SW 1271 (cell line): ENCODE measurements at regions not wholly inside any gene's neighbourhood (a gene's known extent, or its start where the extent isn't known, plus 50 kb on each side); places are given as distances from the start of the nearest gene placed in this dataset.

Experiments used
- DNase-seq, 2 experiments: peaks; one replicate each; lab custom pipeline; 2025; lab: John Stamatoyannopoulos, UW

- no peak for DNase-seq
These were observed 1440.5 kb upstream of the SPRY2 start for GRCh38 chr13:81781471-81781870.

DNA sequence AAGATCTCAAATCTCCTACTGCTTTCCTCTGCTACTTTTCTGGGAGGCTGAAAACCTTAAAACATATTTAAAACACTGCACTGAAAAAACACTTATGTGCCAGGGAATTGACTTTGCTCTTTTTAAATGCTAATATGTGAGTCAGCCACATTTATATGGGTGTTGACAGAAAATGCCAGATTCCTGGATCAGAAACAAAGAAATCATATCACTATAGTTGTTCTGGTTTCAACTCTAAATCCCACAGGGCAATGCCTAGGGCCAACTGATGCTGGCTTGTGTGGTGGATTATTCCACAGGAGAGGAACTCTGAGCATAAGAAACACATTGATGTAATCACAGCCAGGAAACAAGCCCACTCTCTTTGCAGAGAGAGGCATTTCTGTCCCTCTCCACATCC, 1439.0 kb upstream of the SPRY2 start:
- DNase-seq = no peak

DNA sequence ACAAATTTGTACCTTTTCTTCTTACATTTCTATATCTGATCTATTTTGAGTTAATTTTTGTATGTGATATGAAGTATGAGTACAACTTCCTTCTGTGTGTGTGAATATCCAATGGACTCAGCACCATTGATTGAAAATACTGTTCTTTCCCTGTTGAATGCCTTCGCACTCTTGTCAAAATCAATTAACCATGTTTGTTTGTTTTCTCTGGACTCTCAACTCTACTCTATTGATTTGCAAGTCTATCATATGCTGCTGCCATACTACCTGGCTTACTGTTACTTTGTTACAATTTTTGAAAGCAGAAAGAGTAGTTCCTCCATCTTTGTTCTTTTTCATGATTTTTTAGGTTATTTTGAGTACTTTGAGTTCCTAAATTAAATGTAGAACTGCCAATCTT, 1437.4 kb upstream of the SPRY2 start:
- DNase-seq = no peak

DNA sequence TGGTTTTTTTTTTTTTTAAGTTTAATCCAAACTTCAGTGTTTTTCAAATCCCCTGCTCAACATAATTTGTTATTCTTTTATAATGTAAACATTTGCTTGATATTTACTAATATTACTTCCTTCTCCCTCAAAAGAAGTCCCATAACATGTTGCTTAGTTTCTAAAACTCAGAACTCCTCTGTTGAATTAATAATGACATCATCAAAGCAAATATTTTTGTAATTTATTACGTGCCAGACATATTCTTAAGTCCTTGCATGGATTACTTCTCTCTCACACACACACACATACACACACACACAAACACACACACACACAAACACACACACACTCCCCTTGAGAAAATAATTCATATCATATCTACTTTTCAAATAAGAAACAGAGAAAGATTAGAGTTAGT, 1432.3 kb upstream of the SPRY2 start:
- DNase-seq = no peak

DNA sequence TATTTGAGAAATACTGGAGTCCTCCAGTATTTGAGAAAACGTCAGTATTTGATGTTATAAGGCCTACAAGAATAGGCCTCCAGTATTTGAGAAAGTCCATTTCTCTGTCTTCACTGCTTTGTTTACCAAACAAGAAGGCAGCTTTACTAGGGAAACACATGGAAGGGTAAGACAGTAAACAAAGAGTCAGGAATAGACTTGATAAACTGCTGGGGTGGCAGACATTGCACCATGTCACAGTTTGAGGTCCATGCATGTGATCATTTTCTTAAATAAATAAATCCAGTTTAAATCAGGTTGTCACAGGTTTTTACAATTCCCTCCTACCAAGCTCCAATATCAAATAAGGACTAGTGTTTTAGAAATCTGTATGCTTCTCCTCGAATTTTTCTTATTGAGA, 1431.0 kb upstream of the SPRY2 start:
- DNase-seq = no peak

DNA sequence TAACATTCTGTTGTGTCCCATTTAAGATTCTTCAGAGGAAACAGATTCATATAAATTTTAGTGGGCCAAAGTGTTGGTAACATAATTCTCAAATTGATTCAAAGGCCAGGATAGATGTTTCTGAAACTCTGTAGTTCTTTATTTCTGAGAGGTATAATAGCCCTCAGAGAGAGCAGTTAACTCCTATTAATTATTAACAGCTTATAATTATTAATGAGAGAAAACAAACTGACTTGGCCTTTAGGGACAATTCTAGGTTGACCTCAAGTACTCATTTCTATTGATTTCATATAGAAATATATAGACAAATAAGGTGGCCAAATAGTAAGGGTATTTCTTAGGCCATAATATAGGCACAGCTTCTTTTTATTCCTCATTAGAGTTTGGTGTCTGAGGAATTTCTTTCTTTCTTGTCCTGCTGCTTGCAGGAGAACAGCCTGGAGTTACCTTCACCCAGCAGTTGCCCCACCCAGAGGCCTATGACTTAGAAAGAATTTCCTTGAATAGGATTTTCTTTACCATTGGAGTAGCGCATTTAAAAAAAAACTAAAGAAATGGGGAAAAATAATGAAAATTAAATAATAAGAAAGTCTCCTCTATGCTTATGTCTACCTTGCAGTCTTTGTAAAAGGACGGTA, 1430.1 kb upstream of the SPRY2 start:
- no peak for DNase-seq

DNA sequence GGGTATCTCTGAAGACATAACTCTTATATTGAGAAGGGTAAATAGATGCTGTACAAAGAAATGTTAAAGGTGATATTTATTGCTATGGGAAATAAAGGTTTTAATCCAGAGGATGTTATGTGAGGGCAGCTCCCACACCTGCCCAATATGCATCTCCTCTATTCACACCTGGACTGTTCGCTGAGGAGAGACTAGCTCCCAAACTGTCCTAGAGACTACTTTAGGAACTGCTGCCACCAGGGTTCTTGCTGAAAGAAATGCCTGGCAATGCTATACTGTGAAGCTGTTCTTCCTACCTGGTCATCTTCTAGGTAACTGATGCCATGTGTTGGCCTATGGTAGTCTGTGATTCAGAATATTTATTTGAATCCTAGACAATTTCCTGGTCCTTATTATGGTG, 1421.5 kb upstream of the SPRY2 start:
- no peak for DNase-seq

DNA sequence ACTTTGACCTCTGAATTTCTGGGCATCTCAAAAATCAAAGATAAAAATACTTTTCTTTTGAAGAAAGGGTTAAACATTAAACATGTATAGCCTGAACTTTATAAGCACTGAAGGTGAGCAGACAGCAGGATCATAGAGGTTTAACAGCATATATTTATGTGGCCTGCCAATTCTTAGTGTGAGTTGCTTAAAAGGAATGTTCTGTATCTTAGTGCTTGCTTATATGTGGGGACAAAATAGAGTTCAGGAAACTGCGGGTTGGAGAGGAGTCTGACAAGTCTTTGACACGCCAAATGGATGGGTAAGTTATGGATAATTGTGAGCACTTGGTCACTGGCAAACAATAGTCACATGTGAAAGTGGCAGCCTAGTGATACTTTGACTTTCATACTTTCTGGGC, 1419.4 kb upstream of the SPRY2 start:
- DNase-seq = no peak

DNA sequence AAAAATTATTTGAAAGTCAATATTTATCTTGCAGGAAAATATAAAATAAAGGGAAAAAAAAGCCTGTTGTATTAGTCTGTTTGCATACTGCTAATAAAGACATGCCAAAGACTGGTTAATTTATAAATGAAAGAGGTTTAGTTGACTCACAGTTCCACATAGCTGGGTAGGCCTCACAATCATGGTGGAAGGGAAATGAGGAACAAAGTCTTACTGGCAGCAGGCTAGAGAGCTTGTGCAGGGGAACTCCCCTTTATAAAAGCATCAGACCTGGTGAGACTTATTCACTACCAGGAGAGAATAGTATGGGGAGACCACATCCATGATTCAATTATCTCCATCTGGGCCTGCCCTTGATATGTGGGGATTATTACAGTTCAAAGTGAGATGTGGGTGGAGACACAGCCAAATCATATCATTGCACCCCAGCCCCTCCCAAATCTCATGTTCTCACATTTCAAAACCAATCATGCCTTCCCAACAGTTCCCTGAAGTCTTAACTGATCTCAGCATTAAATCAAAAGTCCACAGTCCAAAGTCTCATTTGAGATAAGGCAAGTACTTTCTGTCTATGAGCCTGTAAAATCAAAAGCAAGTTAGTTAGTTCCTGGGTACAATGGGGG, 1416.5 kb upstream of the SPRY2 start:
- no peak for DNase-seq

DNA sequence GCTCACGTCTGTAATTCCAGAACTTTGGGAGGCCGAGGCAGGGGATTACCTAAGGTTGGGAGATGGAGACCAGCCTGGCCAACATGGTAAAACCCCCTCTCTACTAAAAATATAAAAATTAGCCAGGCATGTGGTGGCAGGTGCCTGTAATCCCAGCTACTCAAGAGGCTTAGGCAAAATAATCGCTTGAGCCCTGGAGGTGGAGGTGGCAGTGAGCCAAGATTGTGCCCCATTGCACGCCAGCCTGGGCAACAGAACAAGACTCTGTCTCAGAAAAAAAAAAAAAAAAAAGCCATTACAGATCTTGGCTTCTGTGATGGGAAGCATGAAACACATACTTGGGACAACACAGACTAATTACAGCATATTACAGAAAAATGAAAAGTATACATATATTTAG, 1404.5 kb upstream of the SPRY2 start:
- DNase-seq = no peak

GRCh38 chr13:81738364-81738763, 1397.4 kb upstream of the SPRY2 start:
- DNase-seq = no peak

GRCh38 chr13:81726037-81726726, 1385.3 kb upstream of the SPRY2 start:
- no peak for DNase-seq

DNA sequence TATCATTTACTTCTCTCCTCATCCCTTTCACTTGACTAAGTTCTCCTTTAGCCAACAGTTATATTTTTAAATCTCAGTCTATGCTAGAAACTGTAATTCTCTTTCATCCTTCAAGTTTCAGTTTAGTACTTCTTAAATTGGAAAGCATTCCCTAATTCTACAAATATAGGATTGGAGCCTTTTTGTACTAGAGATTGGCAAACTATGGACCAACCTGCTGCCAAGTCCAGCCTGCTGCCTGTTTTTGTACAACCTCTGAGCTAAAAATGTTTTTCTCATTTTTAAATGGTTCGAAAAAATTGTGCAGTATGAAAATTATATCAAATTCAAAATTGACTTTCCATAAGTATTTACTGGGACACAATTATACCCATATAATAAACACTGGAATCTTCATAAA, 1381.5 kb upstream of the SPRY2 start:
- DNase-seq = no peak

DNA sequence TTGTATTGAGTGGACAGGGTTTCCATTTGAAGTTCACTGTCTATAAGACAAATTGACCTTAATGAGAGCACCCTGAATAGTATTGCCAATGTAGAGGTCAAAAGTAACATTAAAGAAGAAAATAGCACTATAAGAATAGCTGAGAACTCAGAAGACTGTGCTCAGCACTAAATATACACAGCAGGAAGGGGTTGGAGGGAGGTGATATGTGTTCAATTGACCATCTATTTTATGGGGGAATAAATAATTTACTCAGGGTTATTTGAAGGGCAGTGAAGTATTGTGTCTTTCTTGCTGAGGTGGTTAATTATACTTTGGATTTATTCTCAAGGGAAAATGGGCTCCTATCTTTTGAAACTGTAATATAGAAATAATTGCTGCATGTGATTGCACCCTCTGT, 1380.5 kb upstream of the SPRY2 start:
- no peak for DNase-seq

- no peak for DNase-seq
These were observed 1373.6 kb upstream of the SPRY2 start for GRCh38 chr13:81714513-81714912.

DNA sequence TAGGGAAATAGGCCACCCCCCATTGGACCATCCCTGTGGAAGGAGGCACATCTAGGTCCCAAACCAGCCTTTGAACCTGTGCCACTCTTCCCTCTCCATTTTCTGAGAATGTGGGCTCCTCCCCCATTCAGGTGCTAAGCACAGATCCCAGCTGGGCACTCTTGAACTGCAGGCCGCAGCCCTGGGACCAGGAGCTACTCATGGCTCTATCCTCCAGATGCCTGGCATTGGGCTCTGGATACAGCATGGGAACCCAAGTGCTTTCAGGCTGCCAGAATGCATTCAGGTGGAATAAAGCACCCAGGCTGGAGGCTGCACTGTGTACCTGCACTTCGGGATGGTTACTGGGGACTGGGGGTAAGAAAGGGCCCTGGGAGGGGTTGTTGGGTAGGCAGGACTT, 1372.3 kb upstream of the SPRY2 start:
- DNase-seq = no peak

GRCh38 chr13:81697826-81698225, 1356.9 kb upstream of the SPRY2 start:
- no peak for DNase-seq

DNA sequence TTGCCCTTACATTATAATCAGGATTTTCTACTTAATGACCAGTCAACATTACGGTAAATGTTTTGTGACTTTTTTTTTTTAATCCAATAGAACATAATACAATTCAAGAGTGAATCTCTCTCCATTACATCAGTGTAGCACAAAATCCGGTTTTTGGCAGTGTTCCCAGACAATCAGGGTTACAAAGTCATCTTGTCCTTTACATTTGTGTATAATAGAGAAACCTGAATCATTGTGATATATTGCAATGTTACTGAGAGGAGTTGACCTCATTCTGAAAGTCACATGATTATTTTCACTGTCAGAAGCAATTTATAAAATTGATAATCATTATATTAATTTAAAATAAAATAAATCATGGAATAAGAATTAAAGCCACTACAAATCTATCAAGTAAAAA, 1346.0 kb upstream of the SPRY2 start:
- no peak for DNase-seq

DNA sequence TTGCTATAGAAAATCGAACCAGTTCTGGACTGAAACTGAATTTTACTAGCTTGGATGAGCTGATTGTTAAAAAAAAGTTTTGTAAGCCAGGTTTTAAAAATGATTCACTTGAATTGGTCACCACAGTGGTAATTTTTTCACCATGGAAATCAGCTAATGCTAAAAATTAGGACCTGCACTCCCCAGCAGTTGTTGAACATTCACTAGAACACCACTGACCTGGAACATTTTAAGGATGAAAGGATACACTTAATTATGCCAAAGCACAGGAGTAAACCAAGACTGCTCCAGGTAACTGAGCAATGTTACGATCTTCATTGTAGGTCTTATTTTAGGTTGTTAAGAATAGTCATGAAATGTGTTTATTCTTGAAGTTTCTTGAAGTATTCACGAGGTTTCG, 1342.6 kb upstream of the SPRY2 start:
- no peak for DNase-seq

DNA sequence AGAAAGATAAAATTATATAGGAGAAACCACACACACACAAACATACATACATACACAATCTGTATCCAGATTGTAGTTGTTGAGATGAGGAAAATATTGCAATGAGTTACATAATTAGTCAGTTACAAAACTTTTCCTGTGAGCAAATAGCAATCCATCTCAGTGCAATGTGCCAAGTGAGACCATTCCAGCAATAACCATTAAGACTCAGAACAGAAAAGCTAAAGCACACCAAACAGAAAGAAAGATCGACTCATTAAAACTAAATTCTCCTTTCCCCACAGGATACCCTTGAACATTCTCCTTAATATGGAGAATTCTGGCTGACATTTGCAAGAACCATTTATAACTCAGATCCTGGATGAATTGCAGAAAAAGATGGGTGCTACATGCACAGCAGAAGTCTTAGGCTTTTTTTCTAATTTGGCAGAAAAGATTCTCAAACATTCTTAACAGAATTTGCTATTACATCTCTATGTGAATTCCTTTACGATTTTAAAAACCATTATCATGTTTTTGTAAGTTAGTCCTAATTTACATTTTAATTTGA, 1341.2 kb upstream of the SPRY2 start:
- DNase-seq = no peak

DNA sequence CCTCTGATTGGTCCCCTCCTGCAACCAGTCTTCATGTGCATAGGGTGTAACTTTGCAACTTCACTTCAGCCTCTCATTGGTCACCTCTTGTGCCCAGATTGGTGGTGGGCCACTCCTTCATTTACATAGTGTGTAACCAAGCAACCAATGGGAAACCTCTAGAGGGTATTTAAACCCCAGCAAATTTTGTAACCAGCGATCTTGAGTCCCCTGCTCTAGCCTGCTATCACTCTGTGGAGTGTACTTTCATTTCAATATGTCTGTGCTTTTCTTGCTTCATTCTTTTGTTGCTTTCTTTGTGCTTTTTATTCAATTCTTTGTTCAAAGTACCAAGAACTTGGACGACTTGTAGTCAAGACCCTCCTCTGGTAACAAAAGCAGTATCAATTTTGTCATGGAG, 1336.9 kb upstream of the SPRY2 start:
- no peak for DNase-seq

- no peak for DNase-seq
These were observed 1335.1 kb upstream of the SPRY2 start for GRCh38 chr13:81676008-81676407.

GRCh38 chr13:81671064-81671463, 1330.1 kb upstream of the SPRY2 start:
- DNase-seq = no peak
